ENCODE measurements at regions not wholly inside any gene's neighbourhood (a gene's known extent, or its start where the extent isn't known, plus 50 kb on each side); places are given as distances from the start of the nearest gene placed in this dataset.

- in situ Hi-C loops (cut with MboI; ENCODE audit: low sequenced_read_pairs) (no loop called here), intact Hi-C loops (cut with micrococcal nuclease) (no loop called here), dilution Hi-C loops (cut with HindIII; ENCODE audit: low sequenced_read_pairs, unreplicated experiment) (no loop called here)
- Histone ChIP-seq H3K9me3 (ENCODE audit: control insufficient read depth, insufficient read depth, low read length) (no peaks in the 10 kb centered on the region), H3K27ac (ENCODE audit: insufficient read depth, low read length) (peak overlapping the region; percentile 1; the same call in 1 of the 2 replicates), H2AK9ac (replicated peaks; ENCODE audit: low read depth, low read length, poor library complexity) (peak overlapping the region; percentile 25), H4K8ac (ENCODE audit: low read depth in 2 of 2, low read length in 2 of 2) (peak overlapping the region in 1 of 2 experiments; percentile 16; a peak in 1 of 4 replicates), H3K56ac (ENCODE audit: extremely low read depth, insufficient read depth, low read length) (no peak overlapping the region), H3K4me1 (ENCODE audit: control insufficient read depth, insufficient read depth, low read length) (peaks cover 3% of the 10 kb centered on the region; the same call in 1 of the 2 replicates), H4K20me1 (ENCODE audit: insufficient read depth, low read length) (no peaks in the 10 kb centered on the region), H2BK20ac (ENCODE audit: low read depth, low read length) (no peak overlapping the region), H3K4ac (ENCODE audit: low read depth, low read length) (0 out of 2 replicates have a peak overlapping the region, but pooled peaks have one; percentile 8), H3K4me2 (ENCODE audit: low read depth, low read length) (no peak overlapping the region), H3K79me1 (ENCODE audit: low read depth in 1 of 2, low read length in 2 of 2) (no peaks in the 10 kb centered on the region), H2AFZ (replicated peaks; ENCODE audit: low read length, poor library complexity) (peak overlapping the region; percentile 44), H3K14ac (replicated peaks; ENCODE audit: low read depth, low read length) (0 out of 2 replicates have a peak overlapping the region, but pooled peaks have one; percentile 58), H3K9me1 (ENCODE audit: insufficient read depth, low read length) (peaks cover 3% of the 10 kb centered on the region; the same call in 1 of the 2 replicates), H4K5ac (ENCODE audit: low read depth, low read length) (no peak overlapping the region), H3K18ac (ENCODE audit: low read depth, low read length) (peak overlapping the region; percentile 3; the same call in 1 of the 2 replicates), H3K9ac (ENCODE audit: low read depth, low read length) (no peak overlapping the region), H2BK120ac (ENCODE audit: low read depth, low read length) (no peak overlapping the region), H3K23ac (ENCODE audit: low read depth, low read length) (no peak overlapping the region), H4K91ac (ENCODE audit: insufficient read depth, low read depth, low read length) (no peak overlapping the region; the same call in 1 of the 2 replicates), H2AK5ac (ENCODE audit: low read depth, low read length) (0 out of 2 replicates have a peak overlapping the region, but pooled peaks have one; percentile 6), H2BK5ac (ENCODE audit: low read depth, low read length, poor library complexity, severe bottlenecking) (no peak overlapping the region), H2BK15ac (ENCODE audit: low read depth, low read length) (0 out of 3 replicates have a peak overlapping the region, but pooled peaks have one; percentile 21), H3K27me3 (ENCODE audit: control insufficient read depth, insufficient read depth, low read length) (peaks cover 6% of the 10 kb centered on the region; the same call in 1 of the 2 replicates), H3K36me3 (ENCODE audit: control insufficient read depth, insufficient read depth, low read length) (no peaks in the 10 kb centered on the region), H3K4me3 (ENCODE audit: insufficient read depth, low read depth, low read length) (no peak overlapping the region)
- no TSS peak for BruUV-seq (replicated peaks)
- no peak for DNase-seq
- POLR2A ChIA-PET (ENCODE audit: unreplicated experiment): no interaction called here
- no peak for TF ChIP-seq CHD1 (IDR thresholded peaks at IDR 0.05; ENCODE audit: low read depth, low read length)
- no peak for TF ChIP-seq POLR2A (IDR thresholded peaks at IDR 0.05; ENCODE audit: low read depth, low read length)
- TF ChIP-seq USF2 (IDR thresholded peaks at IDR 0.05; ENCODE audit: low read depth, low read length): no peak
- no peak for TF ChIP-seq RFX5 (IDR thresholded peaks at IDR 0.05; ENCODE audit: low read depth, low read length)
- TF ChIP-seq ELK1 (IDR thresholded peaks at IDR 0.05; ENCODE audit: borderline replicate concordance, low read depth, low read length): no peak
- TF ChIP-seq MAZ (IDR thresholded peaks at IDR 0.05; ENCODE audit: borderline replicate concordance, low read depth, low read length): no peak
- no peak for TF ChIP-seq MXI1 (IDR thresholded peaks at IDR 0.05; ENCODE audit: borderline replicate concordance, low read depth, low read length)
- no peak for TF ChIP-seq RCOR1 (IDR thresholded peaks at IDR 0.05; ENCODE audit: insufficient replicate concordance, low read length)
- TF ChIP-seq NFE2L2 (IDR thresholded peaks at IDR 0.05; ENCODE audit: low read depth, low read length): no peak
- no peak for TF ChIP-seq CEBPB (IDR thresholded peaks at IDR 0.05; ENCODE audit: low read depth, low read length)
- no peak; the same call in 1 of the 2 replicates for ATAC-seq (ENCODE audit: low read depth)
- 50% methylated on average over 2 of the region's 2 CpGs; no CpG with 5 or more reads in 1 of the 2 experiments for WGBS, 2 experiments (ENCODE audit: extremely low coverage in 2 of 2, insufficient read length in 1 of 2)
- CTCF ChIA-PET: no interaction called here
Observed at GRCh38 chrX:68945081-68945602, 116.3 kb downstream of the EFNB1 start.

Data from IMR-90 (cell line).